ENCODE measurements at regions not wholly inside any gene's neighbourhood (a gene's known extent, or its start where the extent isn't known, plus 50 kb on each side); places are given as distances from the start of the nearest gene placed in this dataset.

GRCh38 chr6:21694168-21694567, 100.6 kb downstream of the SOX4 start:
- peaks cover 6% of the 10 kb centered on the region for H3K36me3 Mint-ChIP-seq (ENCODE audit: low read depth, unreplicated experiment)
- H3K36me3 ChIP-seq (ENCODE audit: insufficient read depth, low read length): no peaks in the 10 kb centered on the region
- H3K4me2 ChIP-seq (ENCODE audit: low read length): no peak overlapping the region
- FAIRE-seq (no peak), DNase-seq (ENCODE audit: low read depth) (no peak)
- H3K9ac ChIP-seq (ENCODE audit: low read length): no peak overlapping the region
- no peak overlapping the region for H3K27ac ChIP-seq (ENCODE audit: low read depth, low read length)
- peaks cover 14% of the 10 kb centered on the region for H3K4me1 Mint-ChIP-seq (ENCODE audit: low read depth, unreplicated experiment)
- H3K27me3 Mint-ChIP-seq (ENCODE audit: low read depth, unreplicated experiment): no peaks in the 10 kb centered on the region
- no peaks in the 10 kb centered on the region for H3K4me1 ChIP-seq (ENCODE audit: insufficient read depth, low read length)
- H3K4me3 Mint-ChIP-seq (ENCODE audit: unreplicated experiment): no peak overlapping the region
- no peaks in the 10 kb centered on the region for H3K9me3 Mint-ChIP-seq (ENCODE audit: unreplicated experiment)
- no peaks in the 10 kb centered on the region for H3K27me3 ChIP-seq (ENCODE audit: insufficient read depth, low read length)
- no peak overlapping the region for H3K27ac Mint-ChIP-seq (ENCODE audit: unreplicated experiment)
- no peak overlapping the region for H2AFZ ChIP-seq (ENCODE audit: low read depth, low read length)
- TF ChIP-seq EZH2 (IDR thresholded peaks at IDR 0.05; ENCODE audit: insufficient read depth, low read length) (no peak), CTCF (IDR thresholded peaks at IDR 0.05; ENCODE audit: insufficient read depth, low read depth, low read length) (no peak)
- H3K9me3 ChIP-seq (ENCODE audit: insufficient read depth, low read depth, low read length): no peaks in the 10 kb centered on the region
- H3K4me3 ChIP-seq (ENCODE audit: insufficient read depth, low read depth, low read length): no peak overlapping the region
- peaks cover 61% of the 10 kb centered on the region for H3K79me2 ChIP-seq (ENCODE audit: insufficient read depth, low read length)
- H4K20me1 ChIP-seq (ENCODE audit: insufficient read depth, low read length): peaks cover 4% of the 10 kb centered on the region

- Histone ChIP-seq H3K9ac (ENCODE audit: low read length) (no peak overlapping the region), H3K9me3 (ENCODE audit: insufficient read depth, low read depth, low read length) (no peaks in the 10 kb centered on the region), H3K27me3 (ENCODE audit: insufficient read depth, low read length) (no peaks in the 10 kb centered on the region), H4K20me1 (ENCODE audit: insufficient read depth, low read length) (peaks cover 36% of the 10 kb centered on the region), H2AFZ (ENCODE audit: low read depth, low read length) (no peak overlapping the region), H3K79me2 (ENCODE audit: insufficient read depth, low read length) (peaks cover 71% of the 10 kb centered on the region), H3K4me2 (ENCODE audit: low read length) (no peak overlapping the region), H3K4me1 (ENCODE audit: insufficient read depth, low read length) (no peaks in the 10 kb centered on the region), H3K27ac (ENCODE audit: low read depth, low read length) (no peak overlapping the region), H3K4me3 (ENCODE audit: insufficient read depth, low read depth, low read length) (no peak overlapping the region), H3K36me3 (ENCODE audit: insufficient read depth, low read length) (no peaks in the 10 kb centered on the region)
- TF ChIP-seq EZH2 (IDR thresholded peaks at IDR 0.05; ENCODE audit: insufficient read depth, low read length): no peak
- no peak for TF ChIP-seq CTCF (IDR thresholded peaks at IDR 0.05; ENCODE audit: insufficient read depth, low read depth, low read length)
- H3K27ac Mint-ChIP-seq (ENCODE audit: unreplicated experiment): no peak overlapping the region
- no peaks in the 10 kb centered on the region for H3K36me3 Mint-ChIP-seq (ENCODE audit: low read depth, unreplicated experiment)
- H3K4me1 Mint-ChIP-seq (ENCODE audit: low read depth, unreplicated experiment): peaks cover 32% of the 10 kb centered on the region
- DNase-seq (ENCODE audit: low read depth) (no peak), FAIRE-seq (no peak)
- no peaks in the 10 kb centered on the region for H3K27me3 Mint-ChIP-seq (ENCODE audit: low read depth, unreplicated experiment)
- no peaks in the 10 kb centered on the region for H3K9me3 Mint-ChIP-seq (ENCODE audit: unreplicated experiment)
- no peak overlapping the region for H3K4me3 Mint-ChIP-seq (ENCODE audit: unreplicated experiment)
Measured at GRCh38 chr6:21707524-21708319, 114.2 kb downstream of the SOX4 start.

- TF ChIP-seq CTCF (IDR thresholded peaks at IDR 0.05; ENCODE audit: insufficient read depth, low read depth, low read length) (no peak), EZH2 (IDR thresholded peaks at IDR 0.05; ENCODE audit: insufficient read depth, low read length) (no peak)
- Histone ChIP-seq H4K20me1 (ENCODE audit: insufficient read depth, low read length) (peaks cover 36% of the 10 kb centered on the region), H3K27ac (ENCODE audit: low read depth, low read length) (no peak overlapping the region), H2AFZ (ENCODE audit: low read depth, low read length) (no peak overlapping the region), H3K4me2 (ENCODE audit: low read length) (no peak overlapping the region), H3K9ac (ENCODE audit: low read length) (no peak overlapping the region), H3K27me3 (ENCODE audit: insufficient read depth, low read length) (no peaks in the 10 kb centered on the region), H3K9me3 (ENCODE audit: insufficient read depth, low read depth, low read length) (no peaks in the 10 kb centered on the region), H3K36me3 (ENCODE audit: insufficient read depth, low read length) (no peaks in the 10 kb centered on the region), H3K4me1 (ENCODE audit: insufficient read depth, low read length) (no peaks in the 10 kb centered on the region), H3K4me3 (ENCODE audit: insufficient read depth, low read depth, low read length) (no peak overlapping the region), H3K79me2 (ENCODE audit: insufficient read depth, low read length) (peaks cover 69% of the 10 kb centered on the region)
- H3K9me3 Mint-ChIP-seq (ENCODE audit: unreplicated experiment): no peaks in the 10 kb centered on the region
- DNase-seq (ENCODE audit: low read depth) (no peak), FAIRE-seq (no peak)
- H3K4me3 Mint-ChIP-seq (ENCODE audit: unreplicated experiment): no peak overlapping the region
- peaks cover 34% of the 10 kb centered on the region for H3K4me1 Mint-ChIP-seq (ENCODE audit: low read depth, unreplicated experiment)
- H3K36me3 Mint-ChIP-seq (ENCODE audit: low read depth, unreplicated experiment): no peaks in the 10 kb centered on the region
- no peaks in the 10 kb centered on the region for H3K27me3 Mint-ChIP-seq (ENCODE audit: low read depth, unreplicated experiment)
- H3K27ac Mint-ChIP-seq (ENCODE audit: unreplicated experiment): no peak overlapping the region
Measured at GRCh38 chr6:21708320-21708580, 114.7 kb downstream of the SOX4 start.
